ENCODE measurements at regions not wholly inside any gene's neighbourhood (a gene's known extent, or its start where the extent isn't known, plus 50 kb on each side); places are given as distances from the start of the nearest gene placed in this dataset.

DNA sequence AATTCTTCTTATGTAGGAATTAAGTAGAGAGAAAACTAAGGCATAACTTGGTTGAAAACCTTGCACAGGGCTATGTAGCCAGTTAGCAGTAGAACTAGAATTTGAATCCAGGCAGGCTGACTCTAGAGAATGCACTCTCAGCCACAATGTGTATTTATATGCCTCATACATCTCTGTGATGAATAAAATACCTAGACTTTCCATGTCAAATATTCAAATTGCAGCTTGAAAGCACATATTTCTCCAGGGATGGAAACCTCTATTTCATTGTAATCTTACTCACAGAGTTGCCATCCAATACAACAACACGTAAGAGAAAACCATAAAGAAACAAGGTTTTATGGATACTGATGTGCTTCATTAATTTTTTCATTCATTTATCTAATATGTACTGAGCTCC, 256.0 kb upstream of the FLRT2 start:
- DNase-seq (ENCODE audit: low spot score) = no peak

DNA sequence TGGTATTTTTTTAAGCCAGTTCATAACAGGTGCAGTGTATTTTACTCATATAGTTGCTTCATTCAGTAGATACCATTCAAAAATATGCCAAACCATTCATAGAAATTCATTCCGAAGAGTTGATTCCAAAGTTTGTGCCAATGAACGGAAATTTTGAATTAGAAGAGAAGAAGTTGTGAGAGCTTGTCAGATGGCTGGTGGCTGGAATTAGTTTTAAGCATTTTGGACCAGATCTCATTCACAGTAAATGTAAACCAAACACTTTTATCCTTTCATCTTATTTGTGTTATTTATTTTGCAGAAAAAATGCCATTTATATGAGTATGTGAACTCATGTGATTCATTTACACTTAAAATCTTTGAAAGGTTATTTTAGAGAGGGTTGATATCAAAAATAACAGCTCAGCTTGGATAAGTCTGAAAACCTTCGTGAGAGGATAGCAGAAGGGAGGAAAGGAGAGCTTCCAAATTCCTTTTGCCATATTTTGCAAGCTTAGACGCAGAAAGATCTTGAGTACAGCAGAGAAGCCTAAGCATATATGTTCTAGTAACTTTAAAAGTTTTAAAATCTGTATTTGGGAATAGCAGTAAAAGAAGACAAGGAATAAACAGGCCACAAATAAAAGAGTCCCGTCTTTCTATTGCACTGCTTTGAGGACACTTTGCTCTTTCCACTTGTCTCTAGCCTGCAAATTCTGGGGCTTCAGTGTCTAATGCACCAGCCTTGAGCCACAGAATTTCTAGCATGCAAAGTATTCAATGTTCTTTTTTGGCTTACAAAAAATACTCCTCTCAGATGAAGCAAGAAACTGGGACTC, 253.6 kb upstream of the FLRT2 start:
- no peak for DNase-seq (ENCODE audit: low spot score)

DNA sequence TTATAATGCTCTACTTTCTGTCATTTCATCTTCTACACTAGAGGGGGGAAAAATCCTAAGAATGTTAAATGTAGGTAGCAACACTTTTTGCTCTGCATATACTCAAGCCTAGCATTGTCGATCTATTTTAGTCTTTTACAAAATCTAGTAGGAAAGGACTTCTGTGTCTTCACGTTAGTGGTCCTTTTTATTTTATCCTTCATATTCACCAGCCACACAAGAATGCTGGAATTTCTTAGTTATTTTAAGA, 253.0 kb upstream of the FLRT2 start:
- DNase-seq (ENCODE audit: low spot score) = no peak

DNA sequence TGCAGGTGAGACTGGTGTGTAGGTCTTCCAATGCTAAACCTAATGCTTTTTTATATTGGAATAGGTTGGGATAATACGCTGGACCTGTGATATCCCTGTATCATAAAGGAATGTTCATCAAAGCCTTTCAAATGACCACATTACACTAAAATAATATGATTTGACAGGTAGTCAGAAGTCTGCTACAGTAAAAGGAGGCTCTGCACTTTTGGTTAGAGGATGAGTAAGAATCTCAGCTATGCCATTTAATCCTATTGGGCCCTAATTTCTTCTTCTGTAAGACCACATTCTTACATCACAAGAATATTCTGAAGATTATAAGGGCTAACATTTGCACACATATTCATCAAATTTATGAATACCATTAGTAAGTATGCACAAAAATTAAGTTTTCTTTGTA, 250.5 kb upstream of the FLRT2 start:
- DNase-seq (ENCODE audit: low spot score) = no peak

DNA sequence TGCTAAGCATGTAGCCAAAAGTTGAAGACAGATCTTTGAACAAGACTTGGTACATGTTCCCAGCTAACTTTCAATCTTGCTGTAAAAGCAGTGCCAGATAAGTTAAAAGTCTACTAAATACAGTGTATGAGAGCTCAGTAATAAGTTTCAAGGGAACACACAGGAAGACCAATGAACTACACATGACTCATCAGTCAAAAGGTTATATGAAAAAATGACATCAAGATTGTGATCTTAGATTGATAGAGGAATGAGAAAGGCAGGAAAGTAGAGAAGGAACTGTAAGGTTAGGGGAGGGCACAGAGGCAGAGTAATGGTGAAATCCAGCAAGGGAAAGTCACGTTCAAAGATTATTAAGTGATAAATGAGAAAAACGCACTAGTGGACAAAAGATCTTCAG, 249.9 kb upstream of the FLRT2 start:
- DNase-seq (ENCODE audit: low spot score) = no peak

DNA sequence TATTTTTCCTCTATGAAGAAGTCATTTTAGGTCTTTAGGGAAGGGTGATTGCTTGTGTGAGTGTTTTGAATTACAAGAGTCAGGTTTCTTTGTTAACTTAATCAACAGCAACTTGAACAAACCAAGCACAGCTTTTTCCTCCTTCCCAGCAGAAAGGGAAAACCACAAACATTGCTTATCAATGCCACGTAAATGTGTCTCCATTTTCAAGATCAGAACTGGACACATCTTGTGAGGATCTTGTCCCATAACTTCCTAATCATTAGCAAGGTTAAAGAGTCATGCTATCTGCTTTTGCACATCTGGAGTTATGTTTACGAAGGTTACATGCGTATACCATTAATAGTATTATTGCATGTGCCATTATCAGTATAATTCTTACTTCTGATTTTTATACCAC, 248.0 kb upstream of the FLRT2 start:
- no peak for DNase-seq (ENCODE audit: low spot score)

DNA sequence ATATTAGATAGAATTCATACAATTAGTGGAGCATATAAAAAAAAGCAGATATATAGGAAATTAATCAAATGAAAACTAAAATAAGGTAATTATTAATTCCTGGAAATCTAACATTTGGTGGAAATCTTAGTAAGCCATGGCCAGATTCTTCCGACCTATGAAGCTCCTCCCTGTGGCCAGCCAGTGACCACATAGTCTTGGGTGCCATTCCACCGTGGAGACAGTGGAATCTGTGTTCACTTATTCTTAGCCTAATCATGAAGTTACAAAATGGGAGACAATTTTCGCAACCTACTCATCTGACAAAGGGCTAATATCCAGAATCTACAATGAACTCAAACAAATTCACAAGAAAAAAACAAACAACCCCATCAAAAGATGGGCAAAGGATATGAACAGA, 241.9 kb upstream of the FLRT2 start:
- no peak for DNase-seq (ENCODE audit: low spot score)

DNA sequence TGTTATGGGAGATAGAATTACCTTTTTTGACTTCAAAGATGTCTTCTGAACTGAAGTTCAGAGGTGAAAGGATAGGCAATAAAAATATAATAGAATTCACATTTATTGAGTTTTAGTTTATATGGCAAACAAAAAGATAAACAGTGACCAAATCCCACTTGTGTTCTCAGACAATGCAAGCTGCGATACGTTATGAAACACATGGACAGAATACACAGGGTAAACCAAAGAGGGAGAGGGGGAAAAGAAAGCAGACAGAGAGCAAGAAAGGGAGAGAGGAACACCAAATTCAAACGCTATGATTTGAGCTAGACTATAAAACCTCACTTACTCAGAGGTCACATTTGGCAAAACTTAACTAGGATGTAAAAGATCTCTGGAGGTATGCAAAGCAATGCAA, 238.2 kb upstream of the FLRT2 start:
- no peak for DNase-seq (ENCODE audit: low spot score)

DNA sequence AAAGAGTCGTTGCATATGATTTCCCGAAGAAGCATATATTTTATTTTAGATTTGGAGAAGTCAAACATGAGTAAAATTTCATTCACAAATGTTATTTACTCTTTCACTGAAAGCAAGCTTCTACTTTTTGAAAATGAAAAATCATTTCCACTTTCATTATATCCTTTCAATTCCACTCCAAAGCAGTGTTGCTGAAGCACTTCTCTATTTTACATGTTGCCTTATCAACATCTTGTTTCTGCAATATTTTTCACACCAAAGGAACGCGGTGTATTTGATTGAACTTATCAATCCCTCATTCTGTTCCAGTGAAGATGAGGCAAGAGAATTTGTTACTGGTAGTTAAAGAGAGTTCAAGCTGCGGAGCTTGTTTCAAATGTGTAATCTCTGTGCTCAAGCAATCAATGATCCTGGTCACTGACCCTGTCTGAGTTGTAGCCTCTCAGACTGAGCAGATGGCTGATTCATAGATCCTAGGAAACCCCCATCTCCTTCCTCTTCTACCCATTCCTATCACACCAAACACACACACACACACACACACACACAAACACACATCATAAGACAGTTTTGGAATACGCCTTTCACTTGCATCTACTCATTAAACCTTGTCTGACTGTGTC, 236.2 kb upstream of the FLRT2 start:
- no peak for DNase-seq (ENCODE audit: low spot score)

DNA sequence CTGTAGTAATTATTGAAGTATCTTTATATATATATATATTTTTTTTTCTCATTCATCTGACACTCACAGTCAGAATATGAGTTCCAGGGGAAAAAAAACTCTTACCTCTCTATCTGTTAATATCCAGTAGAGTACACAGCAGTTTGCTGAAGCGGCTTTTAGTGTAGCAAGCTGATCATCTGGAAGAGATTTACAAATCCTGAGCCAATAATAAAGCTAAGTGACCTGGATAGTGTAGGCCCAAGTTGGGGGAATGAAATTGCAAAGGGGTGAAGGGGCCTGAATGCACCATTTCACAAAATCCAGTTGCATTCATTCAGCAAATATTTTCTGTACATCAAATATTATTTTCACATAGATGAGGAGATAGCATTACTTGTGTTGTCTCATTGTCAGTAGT, 234.6 kb upstream of the FLRT2 start:
- DNase-seq (ENCODE audit: low spot score) = no peak

DNA sequence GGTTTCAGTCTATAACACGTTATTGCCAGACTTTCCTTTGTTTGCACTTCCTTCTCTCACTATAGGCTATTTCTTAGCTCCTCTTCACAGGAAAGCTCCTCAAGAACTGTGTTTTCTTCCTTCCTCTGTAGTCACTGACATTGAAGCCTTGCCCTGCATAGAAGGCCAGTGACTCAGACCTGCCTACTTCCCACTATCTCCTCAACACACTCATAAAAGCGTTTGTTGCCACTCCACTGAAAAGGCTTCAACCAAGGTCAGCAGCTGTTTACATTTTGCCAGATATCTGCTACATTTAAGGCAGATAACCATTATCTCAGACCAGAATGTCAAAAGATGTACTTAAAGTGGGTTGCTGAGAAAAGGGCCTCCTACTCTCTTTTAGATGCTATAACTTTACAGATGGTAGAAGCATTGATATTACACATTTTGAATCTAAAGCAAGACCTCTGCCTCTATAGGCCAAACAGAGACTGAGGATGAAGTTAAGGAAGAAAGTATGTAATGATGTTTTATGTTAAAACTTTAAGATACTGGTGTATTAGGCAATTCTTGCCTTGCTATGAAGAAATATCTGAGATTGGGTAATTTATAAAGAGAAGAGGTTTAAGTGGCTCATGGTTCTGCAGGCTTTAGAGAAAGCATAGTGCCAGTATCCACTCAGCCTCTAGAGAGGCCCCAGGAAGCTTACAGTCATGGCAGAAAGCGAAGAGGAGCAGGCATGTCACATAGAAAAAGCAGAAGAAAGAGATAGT, 233.3 kb upstream of the FLRT2 start:
- DNase-seq (ENCODE audit: low spot score) = no peak

DNA sequence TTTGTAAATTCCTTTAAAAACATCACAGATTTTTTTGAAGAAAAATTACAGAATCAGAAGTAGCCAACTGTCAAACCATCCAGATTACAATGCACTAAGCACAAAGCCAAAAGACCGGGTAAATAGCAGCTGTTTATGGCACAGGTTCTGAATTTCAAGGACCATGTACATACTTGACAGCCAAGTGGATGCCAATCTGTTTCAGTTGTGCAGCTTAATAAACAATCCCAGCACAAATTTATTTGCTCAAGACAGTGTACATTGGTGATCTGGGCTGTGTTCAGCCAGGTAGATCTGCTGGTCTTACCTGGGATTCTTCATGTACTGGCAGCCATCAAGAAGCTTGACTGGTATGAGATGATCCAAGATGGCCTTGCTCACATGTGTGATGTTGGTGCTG, 229.8 kb upstream of the FLRT2 start:
- no peak for DNase-seq (ENCODE audit: low spot score)

DNA sequence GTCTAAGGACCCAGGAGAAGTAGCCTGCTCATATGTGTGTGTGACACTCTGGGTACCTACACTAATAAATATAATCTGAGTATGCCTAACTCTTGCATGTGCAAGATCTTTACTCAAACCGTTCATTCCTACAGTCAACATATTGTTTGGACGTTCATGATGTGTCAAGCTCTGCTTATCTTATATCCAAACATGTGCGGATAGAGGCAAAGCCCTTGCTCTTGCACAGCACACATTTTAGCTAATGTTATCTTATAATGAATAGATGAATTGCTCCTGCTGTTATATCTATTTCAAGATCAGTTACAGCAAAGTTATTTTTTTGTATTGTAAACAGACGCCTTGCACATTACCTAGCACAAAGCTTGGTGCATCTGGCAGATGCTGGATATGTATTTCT, 228.4 kb upstream of the FLRT2 start:
- no peak for DNase-seq (ENCODE audit: low spot score)

DNA sequence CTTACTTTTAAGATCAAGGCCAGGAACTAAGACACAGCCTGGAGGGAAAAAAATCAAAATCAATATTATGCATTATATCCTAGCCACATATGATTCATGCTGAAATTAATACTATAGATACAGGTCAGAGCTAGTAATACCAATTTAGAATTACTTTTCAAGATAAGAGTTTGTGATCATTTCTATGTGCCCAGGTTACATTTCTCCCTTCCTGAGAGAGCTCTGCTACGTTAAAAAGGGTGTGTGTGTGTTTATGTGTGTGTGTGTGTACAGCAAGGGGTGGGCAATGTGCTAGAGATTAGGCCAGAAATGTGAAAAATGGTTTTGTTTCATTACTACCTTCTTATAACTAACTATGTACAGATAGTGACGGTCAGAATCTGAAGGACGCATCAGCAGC, 223.9 kb upstream of the FLRT2 start:
- no peak for DNase-seq (ENCODE audit: low spot score)

DNA sequence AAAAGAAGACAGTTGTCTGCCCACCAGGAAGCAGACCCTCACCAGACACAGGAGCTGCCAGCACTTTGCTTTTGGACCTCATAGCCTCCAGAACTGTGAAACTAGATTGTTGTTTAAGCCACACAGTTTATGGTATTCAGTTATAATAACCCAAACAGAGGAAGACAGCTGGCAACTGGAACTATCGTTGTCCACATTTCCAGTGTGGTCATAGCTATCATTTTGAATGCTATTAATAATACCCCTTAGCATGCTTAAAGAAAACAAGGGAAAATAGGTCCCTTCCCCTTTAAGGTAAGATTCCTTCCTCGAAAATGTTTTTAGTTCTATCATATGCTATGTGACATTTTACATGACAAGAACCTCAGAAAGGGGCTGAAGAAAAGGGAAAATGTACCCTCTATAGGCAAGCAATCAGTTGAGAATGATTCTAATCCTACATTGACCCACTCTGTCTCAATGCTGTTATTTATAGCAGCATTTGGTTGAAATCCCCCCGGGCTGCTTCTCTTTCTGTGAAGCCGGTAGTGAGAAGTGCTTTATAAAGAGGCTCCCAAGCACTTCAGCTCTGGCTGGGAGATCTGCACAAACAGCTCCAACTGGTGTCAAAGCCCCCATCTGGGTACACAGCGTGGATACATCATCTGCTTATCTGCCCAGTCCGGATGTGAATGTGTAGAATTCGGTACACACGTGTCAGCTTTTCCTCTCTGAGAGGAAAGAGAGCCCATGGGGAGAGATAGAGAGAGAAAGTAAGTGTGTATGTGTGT, 221.2 kb upstream of the FLRT2 start:
- DNase-seq (ENCODE audit: low spot score) = no peak

DNA sequence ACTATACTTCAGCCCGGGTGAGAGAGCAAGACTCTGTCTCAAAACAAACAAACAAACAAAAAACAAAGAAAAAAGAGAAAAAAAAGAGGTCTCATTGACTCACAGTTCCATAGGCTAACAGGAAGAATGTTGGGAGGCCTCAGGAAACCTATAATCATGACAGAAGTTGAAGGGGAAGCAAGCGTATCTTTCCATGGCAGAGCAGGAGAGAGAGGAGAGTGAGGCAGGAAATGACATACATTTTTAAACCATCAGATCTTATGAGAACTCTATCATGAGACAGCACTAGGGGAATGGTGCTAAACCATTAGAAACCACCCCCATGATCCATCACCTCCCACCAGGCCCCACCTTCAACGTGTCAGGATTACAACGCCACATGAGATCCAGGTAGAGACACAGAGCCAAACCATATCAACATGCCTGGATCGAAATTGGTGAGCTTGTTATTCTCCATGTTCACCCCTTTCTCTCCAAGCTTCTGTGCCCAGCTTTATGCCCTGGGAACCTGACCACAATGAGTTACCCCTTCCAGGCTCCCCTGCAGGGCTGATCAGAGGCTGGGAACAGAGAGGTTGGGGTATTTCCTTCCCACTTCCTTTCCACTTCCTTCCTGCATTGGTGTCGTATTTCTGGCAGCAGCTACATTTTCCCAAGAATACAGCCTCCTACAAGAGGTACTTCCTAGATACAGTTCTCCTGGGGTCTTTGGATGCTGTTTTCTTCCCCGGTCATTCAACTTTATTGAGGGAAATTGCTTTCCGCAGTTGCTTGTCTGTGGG, 219.3 kb upstream of the FLRT2 start:
- no peak for DNase-seq (ENCODE audit: low spot score)

DNA sequence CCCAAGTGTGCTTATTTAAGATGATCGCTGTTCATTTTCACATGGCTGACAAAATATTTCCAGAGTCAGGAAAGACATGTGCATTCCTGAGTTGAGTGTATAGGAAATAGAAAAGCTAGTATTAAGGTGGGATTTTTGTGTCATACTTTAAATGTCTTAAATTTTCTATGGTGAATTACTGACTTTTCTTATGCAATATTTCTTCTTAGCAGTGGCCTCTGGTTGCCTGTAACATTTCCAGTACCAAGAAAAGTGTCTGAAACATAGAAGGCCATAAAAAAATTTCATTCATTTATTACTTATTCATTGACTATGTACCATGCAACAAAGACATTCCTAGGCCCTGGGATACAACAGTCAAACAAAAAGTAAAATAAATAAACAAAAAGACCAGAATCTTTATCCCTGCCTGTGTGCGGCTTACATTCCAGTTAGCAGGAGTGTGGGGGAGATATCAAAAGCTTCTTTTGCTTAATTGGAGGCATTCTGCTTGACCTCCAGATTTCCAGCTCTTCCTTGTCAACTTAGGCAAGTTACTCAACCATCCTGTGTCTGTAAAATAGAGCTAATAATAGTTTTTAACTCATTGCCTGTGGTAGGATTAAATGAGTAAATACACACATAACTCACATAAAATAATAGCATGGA, 216.3 kb upstream of the FLRT2 start:
- no peak for DNase-seq (ENCODE audit: low spot score)

DNA sequence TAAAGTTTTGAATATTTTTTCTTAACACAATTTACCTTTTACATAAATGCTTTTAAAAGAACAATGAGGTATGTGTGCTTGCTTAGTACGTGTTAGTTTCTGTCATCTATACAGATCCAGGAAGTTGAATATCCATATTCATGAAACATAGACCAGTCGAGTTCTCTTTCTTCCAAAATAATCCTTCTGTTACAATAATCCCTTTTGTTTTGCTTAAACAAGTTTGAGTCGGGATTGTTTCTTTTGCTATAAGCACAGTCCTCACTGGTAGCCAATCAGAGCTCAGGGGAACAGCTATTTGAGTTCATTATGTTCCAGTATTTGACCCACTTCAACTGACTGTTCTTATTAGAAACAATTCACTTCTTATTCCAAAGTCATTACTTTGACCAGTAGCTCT, 214.7 kb upstream of the FLRT2 start:
- DNase-seq (ENCODE audit: low spot score) = no peak

DNA sequence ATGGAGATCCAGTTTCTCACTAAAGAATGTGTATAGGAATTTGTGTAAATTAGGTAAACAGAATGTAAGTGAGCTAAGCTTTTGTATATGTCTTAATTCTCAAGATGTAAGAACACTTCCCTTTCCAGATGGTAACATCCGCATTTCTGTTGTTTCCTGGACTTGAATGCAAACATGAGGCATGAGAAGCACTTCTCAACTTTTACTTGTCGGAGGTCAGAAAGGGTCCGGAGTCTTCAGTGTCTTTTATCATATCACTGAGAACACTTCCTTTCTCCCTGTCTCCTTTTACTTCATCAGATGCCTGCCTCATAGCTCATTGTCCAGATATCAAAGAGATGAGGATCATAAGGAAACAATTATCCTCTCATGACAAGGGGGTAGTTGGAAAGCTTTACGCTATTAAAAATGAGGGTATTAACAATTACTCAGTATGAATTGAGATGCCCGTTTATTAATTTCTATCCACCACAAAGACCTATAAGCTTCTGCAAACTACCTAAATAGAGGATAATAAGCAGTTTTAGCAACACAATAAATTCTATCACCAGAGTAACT, 214.1 kb upstream of the FLRT2 start:
- no peak for DNase-seq (ENCODE audit: low spot score)

DNA sequence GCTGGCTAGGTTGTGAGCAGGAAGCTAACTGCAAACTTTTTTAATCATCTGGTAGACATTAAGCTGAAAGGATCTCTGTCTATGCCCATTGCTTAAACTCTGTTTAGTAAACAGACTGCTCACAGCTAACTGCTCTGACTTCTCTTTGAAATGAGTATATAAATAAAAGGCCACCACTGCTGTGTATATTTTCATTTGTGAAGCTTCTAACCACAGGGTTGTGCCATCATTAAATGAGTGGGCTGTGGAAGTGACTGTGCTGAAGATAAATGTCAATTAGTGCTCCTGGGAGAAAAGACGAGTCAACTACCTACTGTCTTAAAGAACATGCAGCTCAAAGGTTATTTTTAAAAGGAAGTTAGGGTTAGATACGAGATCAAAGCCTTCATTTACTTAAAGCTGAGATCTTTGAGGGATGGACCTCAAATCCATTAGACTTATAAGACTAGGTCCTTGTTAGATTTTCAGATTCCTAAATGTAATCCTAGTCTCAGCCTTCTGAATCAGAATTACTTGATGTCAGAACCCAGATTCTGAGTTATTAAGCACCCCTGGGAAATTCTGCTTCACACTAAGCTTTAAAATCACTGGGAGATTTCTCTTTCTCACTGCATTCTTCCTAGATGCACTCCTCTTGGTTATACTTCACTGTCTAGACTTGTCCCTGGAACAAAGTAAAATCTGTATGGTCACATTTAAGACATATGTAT, 213.1 kb upstream of the FLRT2 start:
- no peak for DNase-seq (ENCODE audit: low spot score)
